SK-N-SH (cell line): ENCODE measurements at regions not wholly inside any gene's neighbourhood (a gene's known extent, or its start where the extent isn't known, plus 50 kb on each side); places are given as distances from the start of the nearest gene placed in this dataset.

Experiments
- CTCF ChIA-PET: fragments of 300-600, 350-600 bp; formaldehyde crosslinking; extraction: SDS; loops from one replicate; lab custom pipeline; 2021; lab: Yijun Ruan, JAX
- POLR2A ChIA-PET: fragments of 350-600 bp; sonication (Branson Sonifier 250); formaldehyde crosslinking; extraction: SDS; loops from one replicate; lab custom pipeline; 2020; ENCODE audit warnings: antibody characterized with exemption, inconsistent platforms; lab: Yijun Ruan, JAX
- DNase-seq: peaks from one replicate; pipeline ENCODE4 v3.0.0; 2012
- H2AFZ ChIP-seq: fragments of 200-600 bp; sonication (generic); 2 replicates; pipeline ENCODE4 v1.8.1; 2016; ENCODE audit warnings: antibody characterized with exemption, mild to moderate bottlenecking, low read depth
- H3F3A ChIP-seq: fragments of 200-600 bp; sonication (generic); replicated peaks from 2 replicates; pipeline ENCODE3; 2016; ENCODE audit warnings: antibody characterized with exemption, mild to moderate bottlenecking; ENCODE audit not compliant: insufficient read depth
- H3K27ac ChIP-seq, 2 experiments: fragments of 200-500 bp in 1 of 2; fragments of 200-600 bp in 1 of 2; sonication (Bioruptor generic) in 1 of 2; sonication (generic), shearing (Covaris generic) in 1 of 2; 2 replicates each; pipeline versions ENCODE4 v1.5.1 to v1.6.1; 2014 to 2016; ENCODE audit warnings: low read depth in 2 of 2, inconsistent platforms in 1 of 2, low read length in 1 of 2, mild to moderate bottlenecking in 1 of 2, mixed read lengths in 1 of 2
- H3K27me3 ChIP-seq: fragments of 200-600 bp; sonication (generic), shearing (Covaris generic); 2 replicates; pipeline ENCODE4 v1.6.1; 2016; ENCODE audit warnings: mixed run types; ENCODE audit not compliant: insufficient read depth
- H3K36me3 ChIP-seq, 2 experiments: fragments of 200-500 bp in 1 of 2; fragments of 200-600 bp in 1 of 2; sonication (Bioruptor generic) in 1 of 2; sonication (generic) in 1 of 2; replicated peaks in 1 of 2; 2 replicates each; pipeline versions ENCODE3 to v1.5.1; 2014 to 2016; ENCODE audit warnings: low read length in 1 of 2, mild to moderate bottlenecking in 1 of 2; ENCODE audit not compliant: insufficient read depth in 2 of 2, control insufficient read depth in 1 of 2
- H3K4me1 ChIP-seq, 2 experiments: fragments of 200-500 bp in 1 of 2; fragments of 200-600 bp in 1 of 2; sonication (Bioruptor generic) in 1 of 2; sonication (generic), shearing (Covaris generic) in 1 of 2; 2 replicates each; pipeline versions ENCODE4 v1.5.1 to v1.6.1; 2014 to 2016; ENCODE audit warnings: low read depth in 1 of 2, low read length in 1 of 2, mixed run types in 1 of 2; ENCODE audit not compliant: insufficient read depth in 2 of 2, control insufficient read depth in 1 of 2
- H3K4me2 ChIP-seq: fragments of 200-600 bp; sonication (generic), shearing (Covaris generic); 2 replicates; pipeline ENCODE4 v1.6.1; 2017; ENCODE audit warnings: mixed run types
- H3K4me3 ChIP-seq, 2 experiments: fragments of 200-500 bp in 1 of 2; fragments of 200-600 bp in 1 of 2; sonication (Bioruptor generic) in 1 of 2; sonication (generic), shearing (Covaris generic) in 1 of 2; 2 replicates each; pipeline versions ENCODE4 v1.5.1 to v1.8.1; 2014 to 2016; ENCODE audit warnings: low read depth in 2 of 2, inconsistent platforms in 1 of 2, low read length in 1 of 2, mild to moderate bottlenecking in 1 of 2, mixed read lengths in 1 of 2, moderate library complexity in 1 of 2
- H3K79me2 ChIP-seq: fragments of 200-600 bp; sonication (generic); 2 replicates; pipeline ENCODE4 v1.8.1; 2017; ENCODE audit warnings: mild to moderate bottlenecking; ENCODE audit not compliant: insufficient read depth
- H3K9ac ChIP-seq: fragments of 200-600 bp; sonication (generic); 2 replicates; pipeline ENCODE4 v1.6.1; 2017; ENCODE audit warnings: mixed run types
- H3K9me2 ChIP-seq: fragments of 200-600 bp; sonication (generic); 2 replicates; pipeline ENCODE4 v1.6.1; 2017; ENCODE audit warnings: mixed run types
- H3K9me3 ChIP-seq: fragments of 200-600 bp; sonication (generic); 2 replicates; pipeline ENCODE4 v1.6.1; 2017; ENCODE audit warnings: mixed run types, mild to moderate bottlenecking, moderate library complexity
- H4K20me1 ChIP-seq: fragments of 200-600 bp; sonication (generic); 2 replicates; pipeline ENCODE4 v1.6.1; 2017; ENCODE audit warnings: mild to moderate bottlenecking, mixed run types; ENCODE audit not compliant: insufficient read depth
- CHD2 ChIP-seq: fragments of 150-350 bp; IDR thresholded peaks from 2 replicates; pipeline ENCODE4 v1.6.1; 2018; ENCODE audit warnings: low read length; ENCODE audit not compliant: partially characterized antibody
- CTCF ChIP-seq: fragments of 200-600 bp; sonication (generic); IDR thresholded peaks from 2 replicates; pipeline ENCODE4 v1.6.1; 2017; ENCODE audit warnings: antibody characterized with exemption, mild to moderate bottlenecking, moderate library complexity
- ELF1 ChIP-seq: IDR thresholded peaks from 2 replicates; pipeline ENCODE4 v1.4.0; 2012
- FOSL2 ChIP-seq: IDR thresholded peaks from 2 replicates; pipeline ENCODE4 v1.4.0; 2012; ENCODE audit warnings: low read depth, mild to moderate bottlenecking, moderate library complexity, borderline replicate concordance
- FOXJ3 ChIP-seq: sonication (generic); formaldehyde crosslinking; IDR thresholded peaks from 2 replicates; pipeline ENCODE4 v1.5.1; 2020; ENCODE audit warnings: mild to moderate bottlenecking, missing genetic modification reagents
- GABPA ChIP-seq: IDR thresholded peaks from 2 replicates; pipeline ENCODE4 v1.4.0; 2012; ENCODE audit warnings: low read depth, mild to moderate bottlenecking
- GATA2 ChIP-seq: sonication (generic); formaldehyde crosslinking; IDR thresholded peaks from 2 replicates; pipeline ENCODE4 v1.5.0; 2020; ENCODE audit warnings: mild to moderate bottlenecking, missing genetic modification reagents
- IRF3 ChIP-seq: fragments of 150-350 bp; IDR thresholded peaks from 2 replicates; pipeline ENCODE4 v1.6.1; 2016; ENCODE audit warnings: mild to moderate bottlenecking, low read depth, low read length
- JUND ChIP-seq: IDR thresholded peaks from 2 replicates; pipeline ENCODE4 v1.4.0; 2012
- MAX ChIP-seq: IDR thresholded peaks from 2 replicates; pipeline ENCODE4 v1.4.0; 2012; ENCODE audit warnings: low read depth
- MEF2A ChIP-seq: IDR thresholded peaks from 2 replicates; pipeline ENCODE4 v1.4.0; 2012; ENCODE audit warnings: low read depth, borderline replicate concordance
- NFIC ChIP-seq: IDR thresholded peaks from 2 replicates; pipeline ENCODE4 v1.4.0; 2012; ENCODE audit warnings: borderline replicate concordance
- NRF1 ChIP-seq: IDR thresholded peaks from 2 replicates; pipeline ENCODE4 v1.6.1; 2012; ENCODE audit warnings: low read depth, mild to moderate bottlenecking, low read length
- PBX3 ChIP-seq: IDR thresholded peaks from 2 replicates; pipeline ENCODE4; 2012
- POLR2AphosphoS5 ChIP-seq: IDR thresholded peaks from 2 replicates; pipeline ENCODE4 v1.6.1; 2012; ENCODE audit warnings: low read depth, low read length
- RAD21 ChIP-seq: IDR thresholded peaks from 2 replicates; pipeline ENCODE4 v1.6.1; 2012; ENCODE audit warnings: mild to moderate bottlenecking, low read length
- RFX5 ChIP-seq: IDR thresholded peaks from 2 replicates; pipeline ENCODE4 v1.6.1; 2012; ENCODE audit warnings: mild to moderate bottlenecking, improper control_type of control experiment, low read length
- SIN3A ChIP-seq: IDR thresholded peaks from 2 replicates; pipeline ENCODE4 v1.6.1; 2012; ENCODE audit warnings: low read depth, mild to moderate bottlenecking, low read length, moderate library complexity, borderline replicate concordance
- SMC3 ChIP-seq: IDR thresholded peaks from 2 replicates; pipeline ENCODE4 v1.6.1; 2012; ENCODE audit warnings: low read depth, low read length, improper control_type of control experiment
- TAF1 ChIP-seq: IDR thresholded peaks from 2 replicates; pipeline ENCODE4 v1.6.1; 2012; ENCODE audit warnings: low read depth, mild to moderate bottlenecking, low read length, moderate library complexity, borderline replicate concordance
- TCF12 ChIP-seq: IDR thresholded peaks from 2 replicates; pipeline ENCODE4 v1.4.0; 2012
- TEAD4 ChIP-seq: IDR thresholded peaks from 2 replicates; pipeline ENCODE4 v1.4.0; 2012; ENCODE audit warnings: mild to moderate bottlenecking, borderline replicate concordance; ENCODE audit not compliant: insufficient read depth
- USF1 ChIP-seq: IDR thresholded peaks from 2 replicates; pipeline ENCODE4 v1.4.0; 2012; ENCODE audit warnings: low read depth, borderline replicate concordance
- YY1 ChIP-seq: IDR thresholded peaks from 2 replicates; pipeline ENCODE4 v1.4.0; 2012; ENCODE audit warnings: low read depth, mild to moderate bottlenecking
- WGBS: methylation state at CpG from one replicate; pipeline ENCODE4 v1.1.6; 2017; ENCODE audit warnings: low lambda C conversion rate; 5-methylcytosine and 5-hydroxymethylcytosine counted together

- Histone ChIP-seq H3K4me2 (no peak overlapping the region), H3K79me2 (no peaks in the 10 kb centered on the region), H3K4me1 (no peaks in the 10 kb centered on the region), H4K20me1 (no peaks in the 10 kb centered on the region), H3K27me3 (no peaks in the 10 kb centered on the region), H3K36me3 (no peaks in the 10 kb centered on the region), H2AFZ (no peak overlapping the region), H3K4me3 (no peak overlapping the region), H3F3A (no peaks in the 10 kb centered on the region), H3K9me2 (no peaks in the 10 kb centered on the region), H3K9me3 (no peaks in the 10 kb centered on the region), H3K9ac (no peak overlapping the region), H3K27ac (no peak overlapping the region)
- DNase-seq, result no peak
- no peak for TF ChIP-seq MAX
- TF ChIP-seq SMC3, result no peak
- no peak for TF ChIP-seq TCF12
- TF ChIP-seq PBX3, result no peak
- TF ChIP-seq ELF1, result no peak
- TF ChIP-seq GABPA, result no peak
- TF ChIP-seq YY1, result no peak
- no peak for TF ChIP-seq GATA2 (CRISPR knock-in tag)
- no peak for TF ChIP-seq TEAD4
- TF ChIP-seq MEF2A, result no peak
- TF ChIP-seq NRF1, result no peak
- no peak for TF ChIP-seq FOSL2
- TF ChIP-seq TAF1, result no peak
- TF ChIP-seq RAD21, result no peak
- TF ChIP-seq IRF3, result no peak
- no peak for TF ChIP-seq FOXJ3 (CRISPR knock-in tag)
- no peak for TF ChIP-seq RFX5
- no peak for TF ChIP-seq JUND
- CTCF ChIA-PET, result interaction anchor here (1.0 kb wide), 1 partner anchor 13 kb away, joined by 3 read pairs; no protein-coding TSS in a partner anchor
- WGBS, result 24% methylated on average over 8 of the region's 8 CpGs
- POLR2A ChIA-PET, result no interaction called here
These were observed 223.8 kb downstream of the KLF13 start for GRCh38 chr15:31550211-31550977.

GRCh38 chr15:31551323-31551722 lies 224.7 kb downstream of the KLF13 start:
- DNase-seq, result no peak
- no peaks in the 10 kb centered on the region for H3K9me2 ChIP-seq
- WGBS, result 16% methylated on average over 5 of the region's 5 CpGs
- H4K20me1 ChIP-seq, result no peaks in the 10 kb centered on the region
- no peaks in the 10 kb centered on the region for H3K4me1 ChIP-seq
- no peaks in the 10 kb centered on the region for H3K27me3 ChIP-seq
- no peak overlapping the region for H3K9ac ChIP-seq
- POLR2A ChIA-PET, result no interaction called here
- no peaks in the 10 kb centered on the region for H3K79me2 ChIP-seq
- H3K27ac ChIP-seq, result no peak overlapping the region
- no peaks in the 10 kb centered on the region for H3F3A ChIP-seq
- no peaks in the 10 kb centered on the region for H3K36me3 ChIP-seq
- no peak overlapping the region for H2AFZ ChIP-seq
- H3K4me2 ChIP-seq, result no peak overlapping the region
- no peak for TF ChIP-seq CHD2
- TF ChIP-seq TCF12, result no peak
- no peak for TF ChIP-seq GABPA
- TF ChIP-seq NFIC, result no peak
- no peak for TF ChIP-seq RFX5
- TF ChIP-seq USF1, result no peak
- no peak for TF ChIP-seq CTCF
- TF ChIP-seq POLR2AphosphoS5, result no peak
- TF ChIP-seq GATA2 (CRISPR knock-in tag), result no peak
- no peak for TF ChIP-seq SIN3A
- TF ChIP-seq TEAD4, result no peak
- TF ChIP-seq TAF1, result no peak
- TF ChIP-seq NRF1, result no peak
- TF ChIP-seq, all 33 proteins: peak for 0
- CTCF ChIA-PET, result interaction anchor here (1.0 kb wide), 1 partner anchor 12 kb away, joined by 3 read pairs; no protein-coding TSS in a partner anchor
- H3K9me3 ChIP-seq, result no peaks in the 10 kb centered on the region
- H3K4me3 ChIP-seq, result no peak overlapping the region
